GM23338 (cell line): ENCODE measurements at regions not wholly inside any gene's neighbourhood (a gene's known extent, or its start where the extent isn't known, plus 50 kb on each side); places are given as distances from the start of the nearest gene placed in this dataset.
A peak's percentile ranks its signal among the peaks of the same experiment; 100 is the strongest.

Experiments used
- ATAC-seq: fragments of 200-7000 bp; cut with Tn5 transposase; 3 replicates; pipeline ENCODE4 v1.9.1; 2020
- DNase-seq: peaks from one replicate; pipeline ENCODE4 v3.0.0-alpha.2; 2015; ENCODE audit warnings: low spot score
- H2AFZ ChIP-seq: fragments of 200-600 bp; sonication (generic); 2 replicates; pipeline ENCODE4 v1.8.0; 2016; ENCODE audit warnings: antibody characterized with exemption, mild to moderate bottlenecking, moderate library complexity
- H3F3A ChIP-seq: fragments of 200-600 bp; sonication (generic); replicated peaks from 2 replicates; pipeline ENCODE4 v1.8.0; 2017; ENCODE audit warnings: antibody characterized with exemption, mixed run types, low read depth
- H3K27ac ChIP-seq: fragments of 200-600 bp; sonication (generic); 2 replicates; pipeline ENCODE4 v1.6.1; 2016; ENCODE audit warnings: low read depth
- H3K27me3 ChIP-seq: fragments of 200-600 bp; sonication (generic); 2 replicates; pipeline ENCODE4 v1.8.0; 2016; ENCODE audit warnings: mild to moderate bottlenecking, mixed run types, moderate library complexity; ENCODE audit not compliant: insufficient read depth
- H3K36me3 ChIP-seq: fragments of 200-600 bp; sonication (generic); 2 replicates; pipeline ENCODE4 v1.8.0; 2016; ENCODE audit warnings: mild to moderate bottlenecking; ENCODE audit not compliant: insufficient read depth
- H3K4me1 ChIP-seq: fragments of 200-600 bp; sonication (generic); 2 replicates; pipeline ENCODE4 v1.8.0; 2016; ENCODE audit warnings: mild to moderate bottlenecking, moderate library complexity; ENCODE audit not compliant: insufficient read depth
- H3K4me2 ChIP-seq: fragments of 200-600 bp; sonication (generic); 2 replicates; pipeline ENCODE4 v1.7.1; 2017; ENCODE audit warnings: mixed run types
- H3K4me3 ChIP-seq: fragments of 200-600 bp; sonication (generic); 2 replicates; pipeline ENCODE4 v1.6.1; 2016; ENCODE audit warnings: mixed run types
- H3K79me2 ChIP-seq: fragments of 200-600 bp; sonication (generic); replicated peaks from 2 replicates; pipeline ENCODE4 v1.8.0; 2017; ENCODE audit warnings: mild to moderate bottlenecking; ENCODE audit not compliant: insufficient read depth
- H3K9me2 ChIP-seq: fragments of 200-600 bp; sonication (generic); 2 replicates; pipeline ENCODE4 v1.8.0; 2017; ENCODE audit not compliant: insufficient read depth
- H4K20me1 ChIP-seq: fragments of 200-600 bp; sonication (generic); replicated peaks from 2 replicates; pipeline ENCODE4 v1.8.0; 2017; ENCODE audit warnings: mild to moderate bottlenecking; ENCODE audit not compliant: insufficient read depth
- H3K27ac Mint-ChIP-seq: 2 replicates; pipeline ENCODE4 v1.8.0; 2020; ENCODE audit warnings: inconsistent platforms, mild to moderate bottlenecking, moderate library complexity, mixed read lengths
- H3K27me3 Mint-ChIP-seq: 3 replicates; pipeline ENCODE4 v1.8.0; 2022; ENCODE audit warnings: low read depth, mild to moderate bottlenecking, moderate library complexity, mixed read lengths, inconsistent platforms; ENCODE audit not compliant: insufficient read depth, poor library complexity
- H3K36me3 Mint-ChIP-seq: 3 replicates; pipeline ENCODE4 v1.8.0; 2021; ENCODE audit warnings: low read depth, mild to moderate bottlenecking, inconsistent platforms, moderate library complexity, mixed read lengths
- H3K4me1 Mint-ChIP-seq: 3 replicates; pipeline ENCODE4 v1.8.0; 2020; ENCODE audit warnings: mild to moderate bottlenecking, inconsistent platforms, mixed read lengths
- H3K4me3 Mint-ChIP-seq: 3 replicates; pipeline ENCODE4 v1.8.0; 2021; ENCODE audit warnings: moderate library complexity, mild to moderate bottlenecking, inconsistent platforms, mixed read lengths
- H3K9me3 Mint-ChIP-seq: 3 replicates; pipeline ENCODE4 v1.8.0; 2020; ENCODE audit warnings: moderate library complexity, mild to moderate bottlenecking, inconsistent platforms, mixed read lengths
- CREB1 ChIP-seq: fragments of 250-450 bp; sonication (Bioruptor Pico); IDR thresholded peaks from 2 replicates; pipeline ENCODE4 v1.5.0; 2020; ENCODE audit warnings: low read depth, mild to moderate bottlenecking, moderate library complexity
- EZH2 ChIP-seq: fragments of 200-600 bp; sonication (generic); IDR thresholded peaks from one replicate; pipeline ENCODE4 v1.8.0; 2017; ENCODE audit warnings: antibody characterized with exemption, mild to moderate bottlenecking, low read depth; ENCODE audit not compliant: unreplicated experiment
- EZH2phosphoT487 ChIP-seq: fragments of 200-600 bp; sonication (generic); IDR thresholded peaks from one replicate; pipeline ENCODE4 v1.8.1; 2018; ENCODE audit warnings: antibody characterized with exemption; ENCODE audit not compliant: unreplicated experiment
- JUNB ChIP-seq: IDR thresholded peaks from one replicate; pipeline ENCODE4 v1.6.1; 2016; ENCODE audit warnings: antibody characterized with exemption; ENCODE audit not compliant: unreplicated experiment
- STAT1 ChIP-seq: IDR thresholded peaks from one replicate; pipeline ENCODE4 v1.6.1; 2016; ENCODE audit warnings: antibody characterized with exemption; ENCODE audit not compliant: unreplicated experiment
- ZNF114 ChIP-seq: fragments of 250-450 bp; sonication (Bioruptor Pico); IDR thresholded peaks from 2 replicates; pipeline ENCODE4 v1.5.0; 2020; ENCODE audit warnings: mild to moderate bottlenecking, moderate library complexity
- TF ChIP-seq, protein P1 (sequence below): IDR thresholded peaks from 2 replicates; pipeline ENCODE4 v1.6.1; 2016; ENCODE audit warnings: antibody characterized with exemption
- TF ChIP-seq, protein P2 (sequence below), 2 experiments: fragments of 200-600 bp in 1 of 2; sonication (generic) in 1 of 2; conservative IDR thresholded peaks; 2 replicates each; pipeline versions ENCODE4 v1.5.1 to v1.6.1; 2016 to 2017; ENCODE audit warnings: antibody characterized with exemption in 2 of 2, low read depth in 2 of 2, mild to moderate bottlenecking in 2 of 2, moderate library complexity in 1 of 2
- TF ChIP-seq, protein P3 (sequence below): fragments of 250-450 bp; sonication (Bioruptor Pico); IDR thresholded peaks from 2 replicates; pipeline ENCODE4 v1.5.0; 2020; ENCODE audit warnings: mild to moderate bottlenecking, moderate library complexity

DNA sequence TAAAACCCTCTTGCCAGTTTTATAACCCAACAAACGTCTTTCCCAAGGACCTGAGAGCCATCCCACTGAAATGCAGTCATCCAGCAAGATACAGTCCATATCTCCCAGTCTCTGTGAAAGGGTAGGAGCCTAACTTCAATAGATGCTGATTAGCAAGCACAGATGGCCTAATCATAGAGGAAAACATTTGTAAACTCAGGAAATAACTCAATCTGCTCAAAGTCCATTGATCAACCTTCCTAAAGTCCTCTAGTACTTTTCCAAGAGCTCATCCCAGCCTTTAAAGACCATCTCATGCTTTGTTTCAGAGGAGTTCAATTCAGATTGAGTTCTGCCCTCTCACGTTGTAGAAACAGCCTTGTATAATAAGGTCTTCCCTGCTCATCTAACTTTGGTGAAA is 324.2 kb downstream of the MRPS30 start:
- H3K4me3 ChIP-seq, result no peak overlapping the region
- no peaks in the 10 kb centered on the region for H3K79me2 ChIP-seq
- H3K9me2 ChIP-seq, result no peaks in the 10 kb centered on the region
- ATAC-seq, result no peak
- Mint-ChIP-seq H3K27ac (no peak overlapping the region), H3K4me1 (peaks cover 3% of the 10 kb centered on the region; the same call in 2 of the 3 replicates), H3K27me3 (peaks cover 4% of the 10 kb centered on the region), H3K4me3 (no peak overlapping the region), H3K9me3 (no peaks in the 10 kb centered on the region), H3K36me3 (peaks cover 8% of the 10 kb centered on the region; the same call in 2 of the 3 replicates)
- no peaks in the 10 kb centered on the region for H3F3A ChIP-seq
- DNase-seq, result no peak
- no peaks in the 10 kb centered on the region for H3K36me3 ChIP-seq
- H4K20me1 ChIP-seq, result no peaks in the 10 kb centered on the region
- H3K4me1 ChIP-seq, result peaks cover 3% of the 10 kb centered on the region; the same call in 1 of the 2 replicates
- no peak overlapping the region for H3K27ac ChIP-seq
- TF ChIP-seq, protein P1, sequence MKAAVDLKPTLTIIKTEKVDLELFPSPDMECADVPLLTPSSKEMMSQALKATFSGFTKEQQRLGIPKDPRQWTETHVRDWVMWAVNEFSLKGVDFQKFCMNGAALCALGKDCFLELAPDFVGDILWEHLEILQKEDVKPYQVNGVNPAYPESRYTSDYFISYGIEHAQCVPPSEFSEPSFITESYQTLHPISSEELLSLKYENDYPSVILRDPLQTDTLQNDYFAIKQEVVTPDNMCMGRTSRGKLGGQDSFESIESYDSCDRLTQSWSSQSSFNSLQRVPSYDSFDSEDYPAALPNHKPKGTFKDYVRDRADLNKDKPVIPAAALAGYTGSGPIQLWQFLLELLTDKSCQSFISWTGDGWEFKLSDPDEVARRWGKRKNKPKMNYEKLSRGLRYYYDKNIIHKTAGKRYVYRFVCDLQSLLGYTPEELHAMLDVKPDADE, result no peak
- TF ChIP-seq, protein P2, sequence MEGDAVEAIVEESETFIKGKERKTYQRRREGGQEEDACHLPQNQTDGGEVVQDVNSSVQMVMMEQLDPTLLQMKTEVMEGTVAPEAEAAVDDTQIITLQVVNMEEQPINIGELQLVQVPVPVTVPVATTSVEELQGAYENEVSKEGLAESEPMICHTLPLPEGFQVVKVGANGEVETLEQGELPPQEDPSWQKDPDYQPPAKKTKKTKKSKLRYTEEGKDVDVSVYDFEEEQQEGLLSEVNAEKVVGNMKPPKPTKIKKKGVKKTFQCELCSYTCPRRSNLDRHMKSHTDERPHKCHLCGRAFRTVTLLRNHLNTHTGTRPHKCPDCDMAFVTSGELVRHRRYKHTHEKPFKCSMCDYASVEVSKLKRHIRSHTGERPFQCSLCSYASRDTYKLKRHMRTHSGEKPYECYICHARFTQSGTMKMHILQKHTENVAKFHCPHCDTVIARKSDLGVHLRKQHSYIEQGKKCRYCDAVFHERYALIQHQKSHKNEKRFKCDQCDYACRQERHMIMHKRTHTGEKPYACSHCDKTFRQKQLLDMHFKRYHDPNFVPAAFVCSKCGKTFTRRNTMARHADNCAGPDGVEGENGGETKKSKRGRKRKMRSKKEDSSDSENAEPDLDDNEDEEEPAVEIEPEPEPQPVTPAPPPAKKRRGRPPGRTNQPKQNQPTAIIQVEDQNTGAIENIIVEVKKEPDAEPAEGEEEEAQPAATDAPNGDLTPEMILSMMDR (conservative IDR thresholded peaks at IDR 0.05; ENCODE audit: low read depth in 2 of 2), result no peak
- no peaks in the 10 kb centered on the region for H3K27me3 ChIP-seq
- H3K4me2 ChIP-seq, result no peak overlapping the region
- peak overlapping the region; percentile 77; the same call in 1 of the 2 replicates for H2AFZ ChIP-seq

DNA sequence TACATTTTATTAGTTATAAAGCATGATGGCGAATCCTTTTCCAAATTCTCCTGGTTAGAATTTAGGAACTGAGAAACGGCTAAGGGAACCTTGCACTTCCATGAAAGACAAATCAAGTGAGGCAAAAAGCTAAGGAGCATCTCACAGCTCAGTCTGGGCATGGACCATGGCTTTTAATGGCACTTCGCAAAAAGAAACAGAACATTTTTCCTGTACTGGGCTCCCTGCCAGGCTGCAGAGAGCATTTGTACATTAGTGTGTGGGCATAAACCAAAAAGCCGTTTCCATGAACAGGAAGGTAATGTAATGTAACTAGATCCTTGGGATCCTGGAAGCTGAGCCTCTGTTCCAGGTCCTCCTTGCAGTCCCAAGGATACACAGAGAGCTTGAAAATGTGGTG is 354.2 kb downstream of the MRPS30 start:
- Mint-ChIP-seq H3K4me1 (no peaks in the 10 kb centered on the region), H3K36me3 (no peaks in the 10 kb centered on the region), H3K27ac (no peak overlapping the region), H3K4me3 (no peak overlapping the region), H3K9me3 (no peaks in the 10 kb centered on the region; the same call in 2 of the 3 replicates), H3K27me3 (no peaks in the 10 kb centered on the region)
- Histone ChIP-seq H3K4me2 (no peak overlapping the region), H3F3A (no peaks in the 10 kb centered on the region), H2AFZ (no peak overlapping the region), H3K9me2 (peaks cover 18% of the 10 kb centered on the region), H4K20me1 (no peaks in the 10 kb centered on the region), H3K4me1 (no peaks in the 10 kb centered on the region), H3K27ac (no peak overlapping the region), H3K79me2 (no peaks in the 10 kb centered on the region), H3K4me3 (no peak overlapping the region), H3K27me3 (no peaks in the 10 kb centered on the region), H3K36me3 (no peaks in the 10 kb centered on the region)
- ATAC-seq, result no peak
- DNase-seq, result no peak
- no peak for TF ChIP-seq EZH2
- no peak for TF ChIP-seq STAT1
- no peak for TF ChIP-seq EZH2phosphoT487
- TF ChIP-seq CREB1 (CRISPR knock-in tag), result no peak
- TF ChIP-seq JUNB, result no peak
- no peak for TF ChIP-seq ZNF114 (CRISPR knock-in tag)
- TF ChIP-seq, protein P3, sequence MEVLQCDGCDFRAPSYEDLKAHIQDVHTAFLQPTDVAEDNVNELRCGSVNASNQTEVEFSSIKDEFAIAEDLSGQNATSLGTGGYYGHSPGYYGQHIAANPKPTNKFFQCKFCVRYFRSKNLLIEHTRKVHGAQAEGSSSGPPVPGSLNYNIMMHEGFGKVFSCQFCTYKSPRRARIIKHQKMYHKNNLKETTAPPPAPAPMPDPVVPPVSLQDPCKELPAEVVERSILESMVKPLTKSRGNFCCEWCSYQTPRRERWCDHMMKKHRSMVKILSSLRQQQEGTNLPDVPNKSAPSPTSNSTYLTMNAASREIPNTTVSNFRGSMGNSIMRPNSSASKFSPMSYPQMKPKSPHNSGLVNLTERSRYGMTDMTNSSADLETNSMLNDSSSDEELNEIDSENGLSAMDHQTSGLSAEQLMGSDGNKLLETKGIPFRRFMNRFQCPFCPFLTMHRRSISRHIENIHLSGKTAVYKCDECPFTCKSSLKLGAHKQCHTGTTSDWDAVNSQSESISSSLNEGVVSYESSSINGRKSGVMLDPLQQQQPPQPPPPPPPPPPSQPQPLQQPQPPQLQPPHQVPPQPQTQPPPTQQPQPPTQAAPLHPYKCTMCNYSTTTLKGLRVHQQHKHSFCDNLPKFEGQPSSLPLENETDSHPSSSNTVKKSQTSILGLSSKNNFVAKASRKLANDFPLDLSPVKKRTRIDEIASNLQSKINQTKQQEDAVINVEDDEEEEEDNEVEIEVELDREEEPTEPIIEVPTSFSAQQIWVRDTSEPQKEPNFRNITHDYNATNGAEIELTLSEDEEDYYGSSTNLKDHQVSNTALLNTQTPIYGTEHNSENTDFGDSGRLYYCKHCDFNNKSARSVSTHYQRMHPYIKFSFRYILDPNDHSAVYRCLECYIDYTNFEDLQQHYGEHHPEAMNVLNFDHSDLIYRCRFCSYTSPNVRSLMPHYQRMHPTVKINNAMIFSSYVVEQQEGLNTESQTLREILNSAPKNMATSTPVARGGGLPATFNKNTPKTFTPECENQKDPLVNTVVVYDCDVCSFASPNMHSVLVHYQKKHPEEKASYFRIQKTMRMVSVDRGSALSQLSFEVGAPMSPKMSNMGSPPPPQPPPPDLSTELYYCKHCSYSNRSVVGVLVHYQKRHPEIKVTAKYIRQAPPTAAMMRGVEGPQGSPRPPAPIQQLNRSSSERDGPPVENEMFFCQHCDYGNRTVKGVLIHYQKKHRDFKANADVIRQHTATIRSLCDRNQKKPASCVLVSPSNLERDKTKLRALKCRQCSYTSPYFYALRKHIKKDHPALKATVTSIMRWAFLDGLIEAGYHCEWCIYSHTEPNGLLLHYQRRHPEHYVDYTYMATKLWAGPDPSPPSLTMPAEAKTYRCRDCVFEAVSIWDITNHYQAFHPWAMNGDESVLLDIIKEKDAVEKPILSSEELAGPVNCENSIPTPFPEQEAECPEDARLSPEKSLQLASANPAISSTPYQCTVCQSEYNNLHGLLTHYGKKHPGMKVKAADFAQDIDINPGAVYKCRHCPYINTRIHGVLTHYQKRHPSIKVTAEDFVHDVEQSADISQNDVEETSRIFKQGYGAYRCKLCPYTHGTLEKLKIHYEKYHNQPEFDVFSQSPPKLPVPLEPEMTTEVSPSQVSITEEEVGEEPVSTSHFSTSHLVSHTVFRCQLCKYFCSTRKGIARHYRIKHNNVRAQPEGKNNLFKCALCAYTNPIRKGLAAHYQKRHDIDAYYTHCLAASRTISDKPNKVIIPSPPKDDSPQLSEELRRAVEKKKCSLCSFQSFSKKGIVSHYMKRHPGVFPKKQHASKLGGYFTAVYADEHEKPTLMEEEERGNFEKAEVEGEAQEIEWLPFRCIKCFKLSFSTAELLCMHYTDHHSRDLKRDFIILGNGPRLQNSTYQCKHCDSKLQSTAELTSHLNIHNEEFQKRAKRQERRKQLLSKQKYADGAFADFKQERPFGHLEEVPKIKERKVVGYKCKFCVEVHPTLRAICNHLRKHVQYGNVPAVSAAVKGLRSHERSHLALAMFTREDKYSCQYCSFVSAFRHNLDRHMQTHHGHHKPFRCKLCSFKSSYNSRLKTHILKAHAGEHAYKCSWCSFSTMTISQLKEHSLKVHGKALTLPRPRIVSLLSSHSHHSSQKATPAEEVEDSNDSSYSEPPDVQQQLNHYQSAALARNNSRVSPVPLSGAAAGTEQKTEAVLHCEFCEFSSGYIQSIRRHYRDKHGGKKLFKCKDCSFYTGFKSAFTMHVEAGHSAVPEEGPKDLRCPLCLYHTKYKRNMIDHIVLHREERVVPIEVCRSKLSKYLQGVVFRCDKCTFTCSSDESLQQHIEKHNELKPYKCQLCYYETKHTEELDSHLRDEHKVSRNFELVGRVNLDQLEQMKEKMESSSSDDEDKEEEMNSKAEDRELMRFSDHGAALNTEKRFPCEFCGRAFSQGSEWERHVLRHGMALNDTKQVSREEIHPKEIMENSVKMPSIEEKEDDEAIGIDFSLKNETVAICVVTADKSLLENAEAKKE (CRISPR knock-in tag), result no peak
- TF ChIP-seq, protein P2 (conservative IDR thresholded peaks at IDR 0.05; ENCODE audit: low read depth in 2 of 2), result no peak
